SW480 (cell line): ENCODE measurements at regions not wholly inside any gene's neighbourhood (a gene's known extent, or its start where the extent isn't known, plus 50 kb on each side); places are given as distances from the start of the nearest gene placed in this dataset.
A peak's percentile ranks its signal among the peaks of the same experiment; 100 is the strongest.

Source experiments
- DNase-seq: peaks from one replicate; pipeline ENCODE4 v3.0.0-alpha.2; 2016; ENCODE audit warnings: low spot score

DNA sequence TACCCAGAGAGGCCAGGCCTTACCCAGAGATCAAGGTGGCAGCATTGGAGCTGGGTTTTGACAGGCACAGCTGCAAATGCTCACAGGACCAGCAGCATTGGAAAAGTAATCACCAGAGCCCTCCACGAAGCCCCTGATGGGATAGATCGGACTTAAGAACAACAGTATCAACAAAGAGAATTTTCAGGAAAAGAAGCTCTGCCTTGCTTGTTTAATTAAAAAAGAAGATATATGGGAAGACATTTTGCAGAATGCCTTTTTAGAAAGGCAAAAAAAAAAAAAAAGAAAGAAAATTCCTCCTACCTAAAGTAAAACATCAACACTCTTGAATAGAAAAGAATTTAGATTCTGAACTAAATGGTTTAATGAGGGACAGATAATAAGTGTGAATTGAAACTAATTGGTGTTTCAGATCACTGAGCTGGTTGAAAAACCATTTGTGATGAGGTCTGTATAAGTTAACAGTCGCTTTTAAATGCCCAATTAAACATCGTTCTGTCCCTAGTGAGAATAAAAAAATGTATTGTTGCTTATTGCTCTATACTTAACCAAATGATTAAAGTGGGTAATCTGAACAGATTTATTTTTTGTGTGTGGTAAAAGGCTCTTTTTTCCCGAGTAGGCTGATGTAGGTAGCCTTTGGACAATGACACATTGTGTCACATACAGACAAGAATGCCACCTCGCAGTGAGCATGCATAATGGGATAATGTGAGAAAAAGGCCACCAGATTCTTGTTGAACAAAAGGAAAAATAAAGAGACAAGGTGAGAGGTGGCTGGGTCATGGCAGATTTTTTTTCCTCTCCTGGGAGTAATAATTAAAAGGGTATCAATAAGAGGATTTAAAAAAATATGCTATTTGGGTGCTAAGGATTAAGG lies 93.0 kb upstream of the ARGLU1 start:
- no peak for DNase-seq

DNA sequence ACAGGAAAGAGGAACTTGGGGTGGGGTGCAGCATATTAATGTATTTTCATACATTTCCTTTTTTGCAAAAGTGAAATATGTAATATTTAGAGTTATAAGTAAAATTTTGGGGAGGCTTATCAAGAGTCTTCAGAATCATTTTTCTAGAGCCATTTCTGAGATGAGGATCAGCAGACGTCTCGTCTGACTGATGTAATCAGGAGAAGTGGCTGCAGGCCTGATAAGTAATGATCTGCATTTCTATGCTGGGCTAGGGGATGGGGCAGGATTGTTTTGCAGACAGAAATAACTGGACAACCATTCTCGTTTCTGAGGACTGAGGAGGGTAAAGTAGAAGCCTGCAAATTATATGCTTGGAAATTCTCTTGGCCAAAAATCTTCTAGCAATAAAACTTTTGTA lies 89.2 kb upstream of the ARGLU1 start:
- DNase-seq = no peak

DNA sequence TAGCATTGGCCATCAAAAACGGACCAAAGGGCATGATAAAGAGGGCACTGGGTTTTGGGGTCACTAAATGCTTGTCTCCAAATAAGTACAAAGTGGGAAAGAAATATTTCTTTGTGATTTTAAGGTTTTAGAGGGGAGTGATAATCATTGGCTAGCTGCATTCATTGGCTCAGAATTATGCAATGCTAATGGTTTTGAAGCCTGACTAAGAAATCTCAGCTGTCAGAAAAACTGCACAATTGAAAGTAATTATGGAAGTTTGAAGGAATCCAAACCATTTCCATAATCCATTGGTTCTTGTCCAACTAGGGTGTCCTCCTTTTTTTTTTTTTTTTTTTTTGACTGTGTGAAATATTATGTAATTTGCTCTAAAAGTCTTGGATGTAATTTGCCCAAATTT lies 88.2 kb upstream of the ARGLU1 start:
- DNase-seq = no peak

DNA sequence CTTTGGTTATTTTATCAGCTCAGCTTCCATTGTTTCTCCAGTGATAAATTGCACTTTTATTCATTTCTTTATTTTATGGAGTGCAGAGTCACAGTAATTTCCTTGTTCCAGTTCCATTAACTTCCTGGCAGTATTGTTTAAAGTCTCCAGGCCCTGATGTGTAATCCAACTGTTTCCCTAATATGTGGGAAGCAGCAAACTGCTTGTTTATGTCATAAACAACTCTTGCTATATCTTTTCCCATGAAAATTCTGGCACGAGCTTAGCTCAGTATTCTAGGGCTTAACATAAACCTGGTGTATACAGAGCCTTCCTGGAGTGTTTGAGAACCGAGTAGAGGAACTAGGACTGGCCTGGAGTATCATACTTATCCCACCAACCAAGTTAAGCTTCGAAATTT lies 83.5 kb upstream of the ARGLU1 start:
- no peak for DNase-seq

DNA sequence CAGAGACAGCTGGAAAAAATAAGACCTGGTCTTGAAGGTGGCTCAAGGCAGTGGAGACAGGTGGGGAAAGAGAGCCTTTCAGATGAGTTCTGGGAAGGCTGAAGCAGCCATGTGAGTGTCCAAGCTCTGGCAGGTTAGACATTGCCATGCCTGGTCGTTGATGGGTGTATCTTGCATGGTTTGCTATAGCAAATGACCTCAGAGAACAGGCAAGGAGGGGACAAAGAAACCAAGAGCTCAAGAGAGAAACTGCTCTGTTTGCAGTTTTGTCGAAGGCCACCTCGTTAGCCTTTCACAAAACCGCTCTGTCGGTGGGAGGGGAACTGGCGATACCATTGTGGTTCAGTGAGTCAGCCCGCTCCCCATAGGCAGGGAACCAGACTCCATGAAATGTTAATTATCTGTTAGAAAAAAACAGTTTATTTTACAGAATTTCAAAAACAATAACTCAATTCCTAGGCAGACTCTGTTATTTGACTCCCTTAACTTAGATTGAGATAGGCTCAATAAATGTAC lies 82.8 kb upstream of the ARGLU1 start:
- DNase-seq = no peak

DNA sequence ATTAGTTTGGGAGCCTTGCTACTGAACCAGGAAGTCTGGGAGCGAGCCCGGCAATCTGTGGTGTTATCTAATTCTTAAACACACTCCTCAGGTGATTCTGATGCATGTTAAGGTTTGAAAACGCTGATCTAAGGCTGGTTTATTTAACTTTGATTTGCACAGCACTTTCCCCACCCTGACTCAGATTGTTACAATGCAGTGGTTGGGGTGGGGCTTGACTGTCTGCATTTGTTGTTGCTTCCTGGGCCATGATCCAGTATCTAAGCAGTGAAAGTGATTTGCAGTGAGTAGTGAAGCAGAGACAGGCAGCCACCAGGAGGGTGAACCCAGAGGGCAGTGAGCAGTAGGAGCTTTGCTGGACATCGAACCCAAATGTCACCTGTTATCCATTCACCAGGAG lies 81.6 kb upstream of the ARGLU1 start:
- DNase-seq = peak; percentile 52

DNA sequence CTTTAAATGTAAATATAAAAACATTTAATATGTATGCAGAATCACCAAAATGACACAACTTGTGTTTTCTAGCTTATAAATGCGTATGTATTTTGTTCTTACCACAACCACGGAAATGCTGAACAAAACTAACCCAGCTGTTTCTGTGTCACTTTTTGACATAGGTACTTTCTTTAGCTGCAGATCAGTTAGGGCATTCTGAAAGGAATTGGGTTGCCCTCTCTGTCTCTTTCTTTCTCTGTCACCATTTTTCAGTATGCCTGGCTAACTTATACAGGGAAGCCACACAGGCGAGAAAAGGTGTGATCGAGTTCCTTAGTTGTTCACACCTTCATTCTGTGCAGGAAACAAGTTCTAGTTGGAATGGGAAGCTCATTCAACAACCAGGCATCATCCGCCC lies 72.6 kb upstream of the ARGLU1 start:
- DNase-seq = no peak

DNA sequence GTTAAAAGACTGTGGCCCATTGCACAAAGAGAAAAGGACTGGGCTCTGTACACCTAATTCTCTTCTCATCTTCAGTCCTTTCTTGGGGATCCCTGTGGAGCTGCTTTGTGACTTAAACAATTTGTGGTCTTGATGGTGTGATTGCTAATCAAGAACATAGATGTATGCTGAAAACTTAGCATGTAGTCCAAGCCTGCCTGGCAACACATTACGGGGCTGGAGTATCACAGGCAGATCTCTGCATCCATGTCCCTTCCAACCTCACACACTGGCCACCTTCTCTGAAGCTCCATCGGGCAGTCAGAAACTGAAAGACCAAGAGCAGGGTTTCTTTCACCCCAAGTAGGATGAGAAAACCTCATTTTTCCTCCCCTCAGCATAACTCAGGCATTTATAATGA lies 69.6 kb upstream of the ARGLU1 start:
- DNase-seq = no peak

DNA sequence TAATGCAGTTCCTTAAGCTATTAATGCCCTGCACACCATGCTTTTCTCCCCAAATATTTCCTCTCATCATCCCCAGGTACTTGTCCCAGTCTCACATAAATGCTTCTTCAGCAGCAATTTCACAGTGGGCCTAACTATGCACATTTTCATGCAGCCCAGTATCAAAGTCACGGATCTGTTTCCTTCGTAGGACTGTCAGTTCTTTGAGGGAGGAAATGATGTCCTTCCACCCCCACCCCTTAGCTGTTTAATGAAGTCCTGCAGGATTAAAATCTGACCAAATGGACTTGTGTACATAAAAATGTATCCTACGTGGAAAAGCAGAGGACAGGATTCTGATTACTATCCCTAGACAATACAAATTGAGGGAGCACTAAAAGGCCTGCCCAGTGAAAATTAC lies 68.6 kb upstream of the ARGLU1 start:
- no peak for DNase-seq

DNA sequence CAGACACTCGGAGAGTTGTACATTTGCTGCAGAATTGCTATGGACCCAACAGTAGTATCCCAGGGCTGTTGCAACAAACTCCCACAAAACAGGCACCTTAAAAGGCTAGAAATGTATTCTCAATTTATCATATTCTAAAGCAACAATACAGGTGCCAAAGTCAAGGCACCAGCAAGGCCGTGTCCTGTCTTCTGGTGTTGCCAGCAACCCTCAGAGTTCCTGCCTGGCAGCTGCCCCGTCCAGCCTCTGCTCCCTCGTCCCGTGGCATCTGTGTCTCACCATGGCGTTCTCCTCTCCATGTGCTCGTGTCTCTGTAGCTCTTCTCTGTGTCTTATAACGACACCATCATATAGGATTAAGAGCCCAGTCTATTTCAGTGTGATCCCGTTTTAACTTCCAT lies 67.7 kb upstream of the ARGLU1 start:
- DNase-seq = no peak

DNA sequence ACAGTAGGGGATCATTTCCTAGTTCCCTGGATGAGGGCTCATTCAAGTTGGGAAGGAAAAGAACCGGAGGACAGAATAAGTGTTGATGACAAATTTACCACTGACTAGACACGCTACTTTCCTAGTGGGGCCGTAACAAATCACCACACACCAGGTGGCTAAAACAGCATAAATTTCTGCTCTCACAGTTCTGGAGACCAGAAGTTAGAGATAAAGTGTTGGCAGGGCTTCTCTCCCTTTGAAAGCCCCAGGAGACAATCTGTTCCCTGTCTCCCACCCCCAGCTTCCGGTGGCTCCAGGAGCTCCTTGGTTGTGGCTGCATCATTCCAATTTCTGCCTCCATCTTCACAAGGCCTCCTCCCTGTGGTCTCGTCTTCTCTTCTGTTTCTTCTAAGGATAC lies 65.4 kb upstream of the ARGLU1 start:
- DNase-seq = no peak

DNA sequence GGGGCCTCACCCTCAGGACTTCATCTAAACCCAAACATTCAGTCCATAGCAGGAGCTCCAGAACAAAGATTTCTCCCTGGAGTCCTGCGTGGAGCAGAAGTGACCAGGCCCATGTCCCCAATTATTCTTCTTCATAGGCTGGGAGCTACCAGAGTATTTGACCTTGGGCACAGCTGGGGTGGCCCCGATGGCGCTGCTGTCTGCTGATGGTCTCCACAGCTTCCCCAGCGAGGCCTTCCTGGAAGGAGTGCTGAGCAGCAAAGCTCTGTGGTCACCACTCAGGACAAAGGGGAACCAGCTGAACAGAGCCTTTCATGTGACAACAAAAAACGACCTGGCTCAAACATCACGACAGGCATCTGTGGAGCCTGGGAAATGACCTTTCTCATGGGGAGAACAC lies 62.7 kb upstream of the ARGLU1 start:
- no peak for DNase-seq

DNA sequence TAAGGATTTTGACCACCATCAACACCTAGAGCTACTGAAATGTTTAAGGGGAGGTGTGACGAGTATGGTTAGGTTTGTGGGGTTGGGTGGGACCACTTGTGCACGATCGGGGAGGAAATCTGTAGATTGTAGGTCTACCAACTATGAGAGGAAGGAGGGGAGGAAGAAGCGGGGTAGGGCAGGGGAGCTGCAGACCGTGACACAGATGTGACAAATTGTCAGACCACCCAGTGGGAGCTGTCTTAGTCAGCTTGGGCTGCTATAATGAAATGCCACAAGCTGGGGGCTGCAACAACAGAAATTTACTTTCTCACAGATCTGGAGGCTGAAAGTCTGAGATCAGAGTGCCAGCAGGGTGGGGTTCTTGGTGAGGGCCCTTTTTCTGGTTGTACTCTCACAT lies 62.2 kb upstream of the ARGLU1 start:
- DNase-seq = no peak

DNA sequence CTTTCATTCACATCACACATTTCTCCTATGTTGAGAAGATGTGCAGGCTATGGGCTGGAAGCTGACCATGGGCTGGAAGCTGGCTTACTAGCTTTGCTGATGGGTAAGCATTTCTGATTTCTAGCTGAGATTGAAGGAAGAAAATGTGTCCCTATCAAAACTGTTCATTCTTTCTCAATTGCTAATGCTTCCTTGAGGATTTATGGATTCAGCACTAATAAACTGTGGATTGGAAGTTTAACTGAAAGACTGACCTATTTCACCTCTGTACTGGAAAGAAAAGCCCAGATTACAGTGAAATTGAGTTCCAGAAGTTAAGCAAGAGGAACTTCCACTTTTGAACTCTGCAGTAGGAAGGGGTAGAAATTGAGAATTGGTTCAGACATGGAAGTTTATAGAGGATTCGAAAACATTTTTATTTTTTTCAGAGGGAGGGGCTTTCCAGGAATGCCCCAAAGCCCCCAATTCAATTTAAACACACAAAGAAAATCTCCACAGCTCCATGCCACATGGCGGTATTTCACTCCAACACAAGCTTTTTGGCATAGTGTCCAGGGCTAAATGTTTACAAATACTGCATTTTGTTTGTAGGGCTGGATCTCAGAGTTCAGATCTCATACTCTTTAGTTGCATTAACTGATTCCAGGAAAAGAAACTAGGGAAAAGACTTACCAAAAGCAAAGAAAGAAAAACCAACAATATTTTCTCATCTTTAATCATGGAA lies 61.2 kb upstream of the ARGLU1 start:
- no peak for DNase-seq

DNA sequence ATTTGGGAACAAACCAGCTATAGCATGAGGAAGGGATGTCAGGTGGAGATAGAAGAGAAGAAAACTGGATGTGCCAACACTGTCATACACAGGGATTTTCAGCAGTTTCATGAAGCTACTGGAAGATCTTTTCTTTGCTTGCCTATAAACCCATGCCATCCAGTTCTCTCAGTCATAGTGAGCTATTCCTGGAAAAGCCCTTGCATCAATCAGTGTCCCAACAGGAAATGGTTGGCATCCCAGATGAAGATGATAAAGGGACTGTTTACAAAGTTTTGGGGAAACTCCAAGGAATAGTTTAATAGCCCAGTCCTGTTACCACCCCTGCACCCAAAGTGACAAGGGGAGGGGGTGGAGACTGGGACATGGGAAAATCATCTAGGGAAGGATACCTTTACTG lies 58.5 kb upstream of the ARGLU1 start:
- DNase-seq = no peak

DNA sequence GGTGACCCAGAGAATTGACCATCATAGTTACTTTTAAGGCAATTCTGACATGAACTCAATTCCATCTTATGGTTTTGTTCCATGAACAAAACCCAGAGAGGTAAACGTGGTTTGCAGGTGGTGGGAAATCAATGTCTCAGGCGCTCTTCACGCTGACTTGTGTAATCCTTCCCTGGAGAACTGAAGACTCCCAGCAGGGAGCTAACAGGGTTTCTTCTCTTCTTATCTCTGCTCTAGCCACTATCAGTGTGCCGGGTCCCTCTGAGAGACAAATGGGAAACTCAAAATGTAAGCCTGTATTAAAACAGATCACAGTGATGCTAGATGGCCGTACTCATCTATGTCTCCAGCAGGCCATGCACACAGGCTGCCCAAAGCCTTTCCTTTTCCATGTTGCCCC lies 57.6 kb upstream of the ARGLU1 start:
- no peak for DNase-seq

DNA sequence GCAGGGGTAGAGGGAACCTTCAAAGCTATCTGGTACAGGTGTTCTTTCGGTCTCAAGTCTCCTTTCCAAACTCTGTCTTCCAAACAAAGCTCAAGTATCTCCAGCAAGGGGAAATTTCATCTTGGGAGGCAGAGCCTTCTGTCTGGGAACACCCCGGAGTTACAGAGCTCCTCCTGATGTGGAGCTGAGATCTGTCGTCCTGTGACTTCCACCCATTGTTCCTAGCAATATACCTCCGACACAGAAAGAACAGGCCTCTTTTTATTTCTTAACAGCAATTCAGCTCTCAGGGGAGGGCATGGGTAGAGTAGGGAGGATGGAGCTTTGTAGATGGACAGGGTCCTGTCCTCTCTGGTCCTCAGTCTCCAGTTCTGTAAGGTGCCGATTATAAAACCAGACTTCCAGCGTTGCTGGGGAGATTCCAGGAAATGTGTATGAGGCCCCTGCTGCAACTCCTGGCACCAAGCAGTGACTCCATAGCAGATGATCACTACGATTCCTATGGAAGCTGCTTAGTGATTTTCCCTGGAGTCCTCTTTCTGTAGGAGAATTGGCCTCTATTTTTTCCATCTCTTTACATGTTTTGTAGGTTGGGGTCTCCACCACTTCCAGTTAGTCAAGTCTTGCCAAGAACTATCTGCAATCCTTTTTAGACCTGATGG lies 56.0 kb upstream of the ARGLU1 start:
- DNase-seq = no peak

DNA sequence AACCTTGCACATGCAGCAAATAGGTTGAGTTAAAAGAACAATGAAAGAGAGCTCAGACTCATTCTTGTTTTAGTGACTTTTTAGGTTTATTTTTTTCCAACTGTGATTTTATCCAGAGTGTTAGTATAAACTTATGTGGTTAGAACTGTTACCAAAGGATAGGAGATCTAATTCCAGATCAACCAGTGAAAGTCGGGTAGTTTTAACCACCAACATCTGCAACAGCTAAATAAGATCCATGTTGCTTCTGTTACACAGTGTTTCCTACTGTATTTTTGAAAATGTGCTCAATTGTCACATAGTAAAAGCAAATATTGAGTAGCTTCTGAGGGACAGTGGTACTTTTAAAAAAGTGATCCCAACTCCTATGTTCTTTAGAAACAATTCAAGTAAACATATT lies 53.9 kb upstream of the ARGLU1 start:
- DNase-seq = no peak

DNA sequence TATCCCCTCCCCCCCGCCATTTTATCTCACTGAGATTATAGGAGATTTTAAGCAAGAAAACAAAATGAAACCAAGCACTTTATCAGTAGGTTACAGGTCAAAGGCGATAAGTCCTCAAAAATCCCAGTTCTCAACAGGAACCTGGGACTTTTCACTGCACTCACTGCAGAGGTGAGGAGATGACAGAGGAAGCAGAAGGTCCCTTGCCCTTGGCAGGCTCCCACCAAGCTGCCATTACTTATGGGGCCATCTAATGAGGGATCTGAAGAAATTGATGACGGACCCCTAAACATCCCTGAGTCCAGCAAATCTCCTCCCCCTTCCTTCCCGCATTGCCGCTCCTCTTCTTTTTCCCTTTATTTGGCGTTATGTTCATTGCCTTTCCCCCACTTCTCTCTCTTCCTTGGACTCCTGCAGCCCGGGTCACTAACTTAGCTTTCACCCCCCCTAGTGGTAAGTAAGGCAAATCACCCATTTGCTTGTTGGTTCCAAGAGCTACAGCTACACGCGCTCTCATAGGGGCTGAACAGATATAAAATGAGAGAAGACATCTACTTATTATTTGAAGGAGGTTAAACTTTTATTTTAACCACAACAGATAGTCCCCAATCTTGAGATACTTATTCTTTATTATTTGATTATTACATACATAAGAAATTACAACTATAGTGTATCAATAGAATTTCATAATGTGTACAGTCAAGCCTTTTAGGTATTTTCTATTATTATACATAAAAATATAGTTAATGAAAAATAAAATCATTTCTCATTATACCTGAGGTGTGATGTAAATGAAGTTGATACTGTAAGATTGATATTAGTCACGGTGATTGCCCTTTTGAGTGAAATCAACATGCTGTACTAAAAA lies 52.0 kb upstream of the ARGLU1 start:
- DNase-seq = peak; percentile 71
